NCI-H526 treated with DMSO at 0.1 percent for 48 hours (cell line): ENCODE measurements at regions not wholly inside any gene's neighbourhood (a gene's known extent, or its start where the extent isn't known, plus 50 kb on each side); places are given as distances from the start of the nearest gene placed in this dataset.
A peak's percentile ranks its signal among the peaks of the same experiment; 100 is the strongest.
"Not testable (repeated sequence)": the region's sequence is repeated elsewhere in the genome, so short reads cannot be mapped to it uniquely, and the experiment has no call there.

ENCODE experiments used
- DNase-seq: peaks from one replicate; lab custom pipeline; 2025; lab: John Stamatoyannopoulos, UW

DNA sequence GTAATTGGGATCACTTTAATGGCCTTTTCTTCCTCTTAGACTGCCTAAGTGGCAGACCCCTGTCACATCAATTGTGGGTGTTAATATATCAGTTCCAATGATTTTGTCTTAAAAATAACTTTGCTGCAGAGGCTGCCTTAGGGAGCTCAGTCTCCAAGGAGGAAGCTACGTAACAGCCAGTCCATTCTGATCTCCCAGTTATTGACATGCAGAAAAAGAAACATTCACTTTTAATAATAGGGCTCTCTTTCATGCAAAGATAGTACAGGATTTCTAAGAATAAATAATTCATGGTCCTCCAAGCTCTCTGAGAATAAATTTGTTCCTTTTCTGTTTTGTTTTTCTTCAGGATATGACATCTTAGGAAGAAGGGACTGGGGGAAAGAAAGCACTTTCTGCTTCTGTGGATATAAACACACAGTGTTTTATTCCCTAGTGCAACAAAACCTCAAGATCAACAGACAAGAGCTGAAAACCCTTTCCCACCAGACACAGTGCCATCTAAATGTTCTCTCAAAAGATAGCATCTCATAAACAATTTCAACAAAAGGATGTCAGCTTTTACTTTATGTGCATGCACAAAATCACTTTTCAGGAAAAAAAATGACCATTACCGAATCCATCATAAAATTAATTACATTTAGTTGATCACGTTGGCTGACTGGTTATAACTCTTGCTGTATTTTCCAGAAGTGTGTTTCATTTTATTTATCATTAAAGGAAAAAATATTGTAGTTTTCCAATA lies 372.4 kb upstream of the SLC7A11 start:
- DNase-seq: no peak

DNA sequence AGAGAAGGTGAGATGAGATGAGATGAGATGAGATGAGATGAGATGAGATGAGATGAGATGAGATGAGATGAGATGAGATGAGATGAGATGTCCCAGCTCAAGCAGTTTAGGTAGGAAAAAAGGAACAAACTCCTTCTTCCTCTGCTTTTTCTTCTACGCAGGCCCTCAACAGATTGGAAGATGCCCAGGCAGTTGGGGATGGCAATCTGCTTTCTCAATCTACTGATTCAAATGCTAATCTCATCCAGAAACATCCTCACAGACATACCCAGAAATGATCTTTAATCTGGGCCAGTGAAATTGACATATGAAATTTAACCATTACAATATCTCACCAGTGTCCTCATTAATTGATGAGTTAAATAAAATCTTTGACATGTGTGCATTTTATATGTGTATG lies 370.3 kb upstream of the SLC7A11 start:
- no peak for DNase-seq

DNA sequence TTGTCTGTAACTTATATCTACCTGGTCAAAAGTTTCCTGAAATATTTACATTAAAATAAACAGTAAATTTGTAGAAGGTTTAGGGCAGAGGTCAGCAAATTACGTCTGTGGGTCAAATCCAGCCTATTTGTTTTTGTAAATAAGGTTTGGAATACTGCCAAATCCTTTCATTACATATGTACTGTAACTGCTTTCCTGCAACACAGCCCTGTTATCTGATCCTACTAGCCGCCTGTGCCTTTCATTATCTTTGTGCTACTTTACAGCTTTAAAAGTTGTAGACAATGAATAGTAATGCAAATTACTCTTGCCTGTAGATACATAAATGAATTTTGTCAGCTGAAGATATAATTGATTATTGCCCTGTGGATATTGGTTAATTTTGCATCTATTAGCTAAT lies 369.6 kb upstream of the SLC7A11 start:
- DNase-seq: peak; percentile 23

DNA sequence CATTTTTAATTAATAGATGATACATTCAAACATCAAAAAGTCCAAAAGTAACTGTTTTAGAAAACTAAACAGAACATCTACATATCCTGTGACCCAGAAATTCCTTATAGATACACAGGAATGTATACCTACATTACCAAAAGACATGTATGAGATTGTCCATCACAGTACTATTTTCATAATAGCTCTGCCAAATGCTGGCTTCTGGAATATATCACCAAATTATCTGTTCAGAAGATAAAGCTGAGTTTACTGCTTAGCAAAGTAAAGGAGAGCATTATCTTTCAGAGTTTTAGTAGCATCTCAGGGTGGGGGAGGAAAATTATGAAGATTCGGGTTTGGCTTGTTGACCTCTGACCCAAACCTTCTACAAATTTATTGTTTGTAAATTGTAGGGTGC lies 368.9 kb upstream of the SLC7A11 start:
- no peak for DNase-seq

DNA sequence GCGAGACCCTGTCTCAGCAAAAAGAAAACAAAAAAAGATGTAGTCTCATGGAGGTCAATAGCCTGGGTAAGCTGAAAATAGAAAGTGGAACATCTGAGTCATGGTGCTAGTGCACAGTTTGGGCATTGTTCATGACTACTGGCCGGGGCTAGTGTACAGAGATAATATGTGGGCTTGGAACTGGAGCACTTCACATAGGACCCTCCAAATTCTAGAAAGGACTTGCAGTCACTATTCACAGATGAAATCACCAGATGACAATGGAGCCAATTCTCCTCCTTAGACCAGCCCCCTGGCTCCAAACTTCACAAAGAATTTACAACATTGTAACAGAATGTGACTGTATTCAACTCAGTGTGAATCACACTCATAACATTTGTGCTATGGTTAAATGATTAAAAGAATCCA lies 367.8 kb upstream of the SLC7A11 start:
- no peak for DNase-seq

DNA sequence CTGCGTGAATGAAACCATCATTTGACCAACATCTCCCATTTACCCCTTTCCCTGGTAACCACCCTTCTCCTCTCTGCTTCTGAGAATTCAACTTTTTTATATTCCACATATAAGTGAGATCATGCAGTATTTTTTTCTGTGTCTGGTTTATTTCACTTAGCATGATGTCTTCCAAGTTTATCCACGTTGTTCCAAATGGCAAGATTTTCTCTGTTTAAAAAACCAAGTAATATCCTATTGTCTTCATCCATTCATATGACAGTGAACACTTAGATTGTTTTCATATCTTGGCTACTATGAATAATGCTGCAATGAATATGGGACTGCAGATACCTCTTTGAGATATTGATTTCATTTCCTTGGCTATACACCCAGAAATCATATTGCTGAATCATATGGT lies 362.4 kb upstream of the SLC7A11 start:
- DNase-seq: no peak

DNA sequence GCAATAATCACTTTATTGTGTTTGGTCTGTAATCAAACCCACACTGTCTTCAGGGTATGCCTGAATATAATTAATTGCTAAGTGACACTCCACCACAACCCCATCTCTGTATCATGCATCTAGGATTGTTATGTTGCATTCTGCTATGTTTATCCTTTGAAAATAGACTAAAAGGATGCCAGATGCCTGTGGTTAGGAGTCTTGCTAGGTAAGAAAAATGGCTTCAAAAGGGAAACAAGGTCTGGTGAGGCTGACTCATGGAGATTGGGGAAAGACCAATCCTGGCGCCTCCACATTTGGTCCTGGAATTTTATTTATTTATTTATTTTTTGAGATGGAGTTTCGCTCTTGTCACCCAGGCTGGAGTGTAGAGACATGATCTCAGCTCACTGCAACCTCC lies 360.5 kb upstream of the SLC7A11 start:
- DNase-seq: no peak

DNA sequence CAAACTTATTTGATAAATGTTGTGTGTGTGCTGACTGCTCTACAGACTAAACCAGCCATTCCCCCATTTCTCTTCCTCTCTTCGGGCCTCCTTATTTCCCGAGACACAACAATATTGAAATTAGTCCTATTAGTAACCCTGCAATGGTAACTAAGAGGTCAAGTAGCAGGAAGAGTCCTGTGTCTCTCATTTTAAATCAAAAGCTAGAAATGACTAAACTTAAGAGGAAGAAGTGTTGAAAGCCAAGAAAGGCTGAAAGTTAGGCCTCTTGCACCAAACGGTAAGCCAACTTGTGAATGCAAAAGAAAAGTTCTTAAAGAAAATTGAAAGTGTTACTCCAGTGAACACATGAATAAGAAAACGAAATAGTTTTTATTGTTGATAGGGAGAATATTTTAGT lies 357.8 kb upstream of the SLC7A11 start:
- DNase-seq: no peak

DNA sequence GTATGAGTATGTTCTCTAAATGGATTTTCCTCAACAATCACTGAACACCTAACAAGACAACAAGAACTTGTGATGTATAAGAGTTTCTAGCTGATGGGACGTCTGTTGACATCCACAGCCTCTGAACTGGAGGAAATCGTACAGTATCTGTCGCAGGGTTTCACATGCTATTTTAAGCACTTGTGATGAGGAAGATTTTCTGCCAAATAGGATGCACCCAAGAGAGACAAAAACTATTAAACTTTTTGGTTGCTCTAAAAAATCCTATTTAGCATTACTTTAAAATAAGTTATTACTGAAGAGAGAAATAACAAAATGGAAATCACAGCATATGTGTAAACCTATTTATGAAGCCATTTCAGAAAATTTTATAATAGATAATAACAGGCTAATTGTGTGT lies 356.1 kb upstream of the SLC7A11 start:
- no peak for DNase-seq

DNA sequence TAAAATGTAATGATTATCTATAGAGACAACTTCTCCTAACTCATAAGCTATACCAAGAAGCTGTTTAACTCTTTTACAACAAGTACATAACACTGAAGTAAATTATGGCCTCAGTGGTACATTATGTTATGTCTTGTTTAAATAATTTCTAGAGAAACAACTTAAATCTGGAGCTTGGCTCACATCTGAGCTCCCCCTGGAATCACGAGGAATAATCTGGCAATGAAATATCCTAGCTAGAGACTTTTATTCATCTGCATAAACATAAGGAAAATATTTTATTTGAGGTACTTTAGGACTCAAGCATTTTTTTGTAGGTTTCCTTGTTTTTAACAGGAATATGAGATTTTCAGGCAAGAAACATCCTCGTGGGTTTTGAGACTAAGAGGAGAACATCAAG lies 354.7 kb upstream of the SLC7A11 start:
- no peak for DNase-seq

DNA sequence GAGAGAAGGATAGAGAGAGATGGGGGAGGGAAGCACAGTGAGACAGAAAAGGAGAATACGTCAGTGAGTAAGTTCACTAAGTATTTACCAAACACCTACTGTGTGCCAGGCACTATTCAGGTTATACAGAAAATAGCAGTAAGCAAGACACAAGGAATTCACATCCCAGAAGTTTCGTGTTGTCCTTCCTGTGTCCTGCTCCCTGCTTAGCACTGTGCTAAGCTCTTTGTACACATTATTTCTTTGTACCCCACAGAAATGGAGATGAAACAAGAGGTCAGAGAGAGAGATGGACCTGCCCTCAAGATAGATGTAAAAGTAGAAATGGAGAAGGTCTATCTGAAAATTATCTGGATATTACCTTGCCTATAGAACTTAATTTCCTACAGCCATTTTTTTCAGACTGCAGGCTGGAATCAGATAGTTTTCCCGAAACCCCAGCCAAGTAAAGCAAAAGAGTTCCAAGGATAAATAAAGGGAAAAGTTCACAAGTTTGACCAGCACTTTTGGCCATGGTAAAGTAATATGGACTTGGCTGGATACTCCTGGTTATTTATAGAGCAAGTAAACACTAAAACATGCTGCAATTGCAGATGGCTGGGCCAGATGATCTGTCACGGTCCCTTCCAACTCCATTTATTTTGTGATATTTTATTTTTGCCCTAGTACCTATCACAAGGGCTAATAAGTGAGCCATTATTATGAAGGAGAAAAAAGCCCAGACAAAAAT lies 353.7 kb upstream of the SLC7A11 start:
- no peak for DNase-seq

DNA sequence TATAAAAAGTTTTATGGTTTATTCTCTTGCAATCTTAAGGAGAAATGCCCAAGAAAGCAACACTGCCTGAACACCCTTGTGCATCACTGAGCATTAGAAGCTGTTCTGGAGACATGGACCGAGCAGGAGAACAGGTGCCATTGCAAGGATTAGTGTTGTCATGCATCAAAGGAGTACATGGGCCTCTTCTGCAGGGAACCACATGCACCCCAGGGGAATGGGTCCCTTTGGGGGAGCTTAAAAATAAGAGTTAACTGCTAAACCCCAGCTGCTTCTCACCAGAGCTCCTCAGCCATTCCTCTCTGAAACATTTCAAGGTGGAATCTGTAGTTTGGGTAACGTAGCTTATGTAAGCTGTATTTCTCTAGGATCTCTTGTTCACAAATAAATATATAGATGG lies 353.0 kb upstream of the SLC7A11 start:
- DNase-seq: no peak

DNA sequence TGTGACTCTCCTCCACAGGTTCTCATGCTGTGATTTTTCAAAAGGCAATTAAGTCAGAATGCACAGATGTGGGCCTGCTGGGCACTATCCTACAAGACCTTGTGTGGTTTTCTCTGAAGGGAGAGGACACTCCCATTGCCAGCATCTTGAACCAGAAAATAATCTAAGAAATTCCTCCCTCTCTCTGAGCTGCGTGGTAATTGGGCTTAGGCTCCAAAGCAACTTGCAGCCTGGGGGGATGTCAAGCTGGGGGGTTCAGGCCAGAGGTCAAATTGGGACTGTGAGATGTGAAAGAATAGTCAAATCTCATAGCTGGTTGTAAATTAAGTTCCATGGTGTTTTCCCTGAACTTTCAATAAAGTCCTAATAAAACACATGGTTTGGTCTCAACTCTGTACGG lies 350.6 kb upstream of the SLC7A11 start:
- no peak for DNase-seq

DNA sequence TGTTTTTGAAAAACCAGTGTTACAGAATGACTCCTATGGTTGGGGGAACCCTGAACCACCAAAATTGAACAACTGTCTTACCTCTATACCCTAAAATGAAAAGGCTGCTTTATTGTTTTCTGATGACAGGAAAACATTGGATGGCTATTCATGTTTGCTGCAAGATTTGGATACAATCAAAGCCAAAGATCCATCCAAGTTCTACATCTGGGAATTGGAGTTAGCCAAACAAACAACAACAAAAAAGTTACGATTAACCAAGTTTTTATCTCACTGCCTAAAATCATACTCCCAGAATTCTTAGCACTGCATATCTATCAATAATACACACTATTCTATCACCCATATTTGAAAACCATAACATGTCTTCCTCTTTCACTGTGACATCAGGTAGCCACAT lies 349.7 kb upstream of the SLC7A11 start:
- DNase-seq: no peak

DNA sequence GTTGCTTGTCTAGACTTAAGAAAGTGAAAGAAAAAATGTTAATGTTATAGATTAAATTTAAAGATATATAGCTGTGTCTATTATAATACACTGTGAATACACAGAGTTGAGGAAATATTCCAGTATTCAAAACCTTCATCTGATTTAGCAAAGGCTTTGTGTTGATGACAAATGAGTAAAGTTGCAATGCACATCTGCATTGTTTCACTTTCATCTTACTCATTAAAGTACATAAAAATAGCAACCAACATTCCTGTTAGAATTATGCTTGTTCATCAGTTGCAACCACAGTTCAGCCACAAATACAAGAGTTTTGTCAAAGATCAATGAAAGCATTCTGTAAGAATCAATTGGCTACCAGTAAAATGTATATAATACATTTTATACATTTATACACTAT lies 346.4 kb upstream of the SLC7A11 start:
- no peak for DNase-seq

DNA sequence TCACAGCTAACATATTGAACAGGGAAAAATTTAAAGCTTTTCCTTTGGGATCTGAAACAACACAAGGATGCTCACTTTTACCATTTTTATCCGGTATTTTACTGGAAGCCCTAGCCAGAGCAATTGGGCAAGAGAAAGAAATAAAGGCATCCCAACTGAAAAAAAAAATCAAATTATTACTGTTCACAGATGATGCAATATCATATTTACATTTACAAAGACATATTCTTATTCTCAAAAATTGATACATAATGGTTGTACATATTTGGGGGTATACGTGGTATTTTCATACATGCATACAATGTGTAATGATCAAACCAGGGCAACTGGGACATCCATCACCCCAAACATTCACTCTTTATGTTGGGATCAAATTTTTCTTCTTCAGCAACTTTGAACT lies 337.0 kb upstream of the SLC7A11 start:
- no peak for DNase-seq

DNA sequence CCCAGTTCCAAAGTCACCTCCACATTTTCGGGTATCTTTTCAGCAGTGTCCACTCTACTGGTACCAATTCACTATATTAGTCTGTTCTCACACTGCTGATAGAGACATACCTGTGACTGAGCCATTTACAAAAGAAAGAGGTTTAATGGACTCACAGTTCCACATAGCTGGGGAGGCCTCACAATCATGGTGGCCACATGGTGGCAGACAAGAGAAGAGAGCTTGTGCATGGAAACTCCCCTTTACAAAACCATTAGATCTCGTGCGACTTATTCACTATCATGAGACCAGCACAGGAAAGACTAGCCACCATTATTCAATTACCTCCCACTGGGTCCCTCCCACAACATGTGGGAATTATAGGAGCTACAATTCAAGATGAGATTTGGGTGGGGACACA lies 335.7 kb upstream of the SLC7A11 start:
- DNase-seq: not testable (repeated sequence)

DNA sequence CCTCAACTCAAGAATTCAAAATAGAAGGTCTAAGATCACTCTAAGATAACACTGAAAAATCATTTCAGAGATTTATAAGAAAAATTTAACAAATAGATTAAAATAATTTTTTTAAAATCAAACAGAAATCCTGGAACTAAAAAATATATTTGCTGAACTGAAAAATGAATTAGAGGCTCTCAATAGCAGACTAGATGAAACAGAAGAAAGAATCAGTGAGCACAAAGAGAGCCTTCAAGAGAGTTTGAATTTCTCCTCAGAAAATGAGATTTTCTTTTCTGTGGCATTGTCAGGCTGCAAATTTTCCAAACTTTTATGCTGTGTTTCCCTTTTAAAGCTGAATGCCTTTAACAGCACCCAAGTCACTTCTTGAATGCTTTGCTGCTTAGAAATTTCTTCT lies 335.0 kb upstream of the SLC7A11 start:
- DNase-seq: no peak

DNA sequence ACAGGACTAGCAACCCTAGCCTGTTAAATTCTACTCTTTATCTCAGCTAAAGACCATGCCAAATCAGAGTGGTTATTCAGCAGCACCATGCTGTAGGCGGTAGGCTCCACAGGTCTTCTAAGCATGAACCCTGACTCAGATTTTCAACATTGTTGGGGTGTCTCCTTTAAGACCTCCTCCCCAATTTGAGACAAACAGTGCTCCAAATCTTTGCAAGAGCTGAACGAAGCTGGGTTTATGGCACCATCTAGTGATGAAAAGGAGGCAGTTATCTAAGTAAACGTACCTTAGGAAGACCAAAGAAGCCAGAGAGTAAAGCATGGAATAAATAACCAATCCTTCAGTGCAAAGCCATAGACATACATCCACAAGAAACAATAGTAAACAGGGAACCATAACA lies 334.5 kb upstream of the SLC7A11 start:
- peak; percentile 14 for DNase-seq

DNA sequence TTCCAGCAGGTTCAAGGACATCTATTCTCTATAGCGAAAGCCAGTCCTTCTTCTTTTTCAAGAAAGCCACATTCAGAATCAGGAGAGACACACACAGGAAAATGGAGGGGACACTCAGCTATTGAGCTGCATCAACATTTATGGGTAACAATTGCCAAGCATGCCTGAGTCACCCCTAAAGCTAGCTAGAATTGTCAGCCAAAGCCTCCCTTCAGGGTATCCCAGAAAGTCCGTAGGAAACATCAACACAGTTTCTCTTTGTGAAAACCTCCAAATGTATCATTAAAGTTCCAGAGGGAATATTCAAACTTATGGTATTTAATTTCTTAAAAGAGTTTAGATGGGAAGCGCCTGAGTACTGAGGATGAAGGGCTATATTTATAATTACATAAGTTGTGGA lies 331.1 kb upstream of the SLC7A11 start:
- DNase-seq: no peak

DNA sequence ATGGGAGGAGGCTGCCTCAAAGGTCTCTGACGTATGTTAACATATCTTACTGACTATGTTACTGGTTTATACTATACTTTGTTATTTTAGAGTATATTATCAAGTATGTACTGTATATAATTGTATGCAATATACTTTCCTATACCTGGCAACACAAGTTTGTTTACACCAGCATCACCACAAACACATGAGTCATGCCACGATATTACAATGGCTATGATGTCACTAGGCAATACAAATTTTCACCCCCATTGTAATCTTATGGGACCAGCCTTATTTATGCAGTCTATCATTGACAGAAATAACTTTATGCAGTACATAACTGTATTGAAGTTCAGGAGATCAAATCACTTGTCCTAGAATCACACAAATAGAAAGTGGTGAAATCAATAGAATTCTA lies 329.9 kb upstream of the SLC7A11 start:
- DNase-seq: no peak

DNA sequence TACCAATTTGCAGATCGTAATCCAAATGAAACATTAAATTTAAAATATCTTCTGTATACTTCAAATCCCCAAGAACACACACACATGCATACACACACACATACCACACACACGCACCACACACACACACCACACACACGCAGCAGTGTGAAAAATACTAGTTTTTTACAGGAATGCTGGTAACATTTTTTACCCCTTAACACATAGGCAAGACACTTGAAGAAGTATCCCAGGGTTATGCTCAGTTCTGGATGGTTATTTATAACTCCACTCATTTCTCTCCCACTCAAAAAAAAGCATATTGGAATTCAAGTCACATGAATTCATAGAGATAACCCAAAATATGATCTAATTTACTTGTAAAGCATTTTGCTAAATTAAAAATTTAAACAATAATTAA lies 325.5 kb upstream of the SLC7A11 start:
- DNase-seq: no peak

DNA sequence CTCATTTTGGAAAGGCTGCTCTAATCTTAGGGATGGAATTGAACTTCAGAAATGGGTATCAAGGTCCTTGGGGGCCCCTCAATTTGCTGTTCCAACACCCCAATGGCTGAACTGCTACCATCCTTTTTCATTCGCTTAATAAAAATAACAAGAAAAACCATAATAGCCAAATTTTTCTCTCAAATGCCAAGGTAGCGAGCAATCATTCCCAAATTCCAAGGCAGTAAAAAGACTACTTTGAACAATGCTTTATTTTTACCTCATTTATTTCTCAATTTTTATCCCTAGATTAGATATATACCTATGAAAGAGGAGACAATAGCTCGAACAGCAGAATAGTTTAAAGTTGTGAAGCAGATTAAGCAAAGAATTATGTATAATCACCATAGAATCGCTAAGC lies 323.4 kb upstream of the SLC7A11 start:
- DNase-seq: no peak

DNA sequence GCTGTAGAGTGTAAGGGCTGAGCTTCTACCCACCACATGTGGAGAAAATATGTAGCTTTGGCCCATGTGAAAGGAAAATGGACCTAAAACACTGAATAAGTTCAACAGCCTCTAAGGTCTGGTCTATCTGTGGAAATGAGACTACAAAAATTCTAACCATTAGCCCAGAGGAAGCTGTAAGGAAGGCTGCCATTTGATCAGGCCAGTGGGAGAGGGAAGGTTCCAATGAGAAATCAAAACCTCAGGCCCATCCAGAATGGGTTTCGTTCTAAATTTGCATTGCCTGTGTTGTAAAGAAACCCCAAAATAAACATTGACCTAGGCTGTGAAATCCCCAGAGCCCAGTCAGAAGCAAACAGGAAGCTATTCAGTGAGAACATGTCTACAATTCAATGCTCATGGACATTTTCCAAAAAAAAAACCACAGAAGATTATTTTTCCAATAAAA lies 320.4 kb upstream of the SLC7A11 start:
- DNase-seq: no peak
